ENCODE measurements at regions not wholly inside any gene's neighbourhood (a gene's known extent, or its start where the extent isn't known, plus 50 kb on each side); places are given as distances from the start of the nearest gene placed in this dataset.

DNA sequence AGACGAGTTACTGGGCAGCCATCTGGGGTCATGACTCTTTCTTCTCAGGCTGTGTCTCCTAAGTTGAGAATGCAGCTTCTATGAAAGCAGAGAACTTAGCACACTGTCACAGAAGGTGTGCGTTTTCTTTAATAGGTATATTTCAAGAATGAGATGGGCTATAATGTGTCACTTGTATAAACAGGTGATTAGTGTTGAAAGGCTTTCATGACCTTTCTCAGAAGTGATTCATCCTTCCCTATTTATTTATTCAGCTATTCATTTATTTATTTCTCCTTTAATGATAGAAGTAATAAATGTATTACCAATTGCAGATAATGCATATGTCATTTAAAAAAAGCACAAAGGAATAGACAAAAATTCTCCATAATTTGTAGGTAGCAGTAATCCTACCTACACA is 157.2 kb upstream of the COL21A1 start:
- TF ChIP-seq, protein P1, sequence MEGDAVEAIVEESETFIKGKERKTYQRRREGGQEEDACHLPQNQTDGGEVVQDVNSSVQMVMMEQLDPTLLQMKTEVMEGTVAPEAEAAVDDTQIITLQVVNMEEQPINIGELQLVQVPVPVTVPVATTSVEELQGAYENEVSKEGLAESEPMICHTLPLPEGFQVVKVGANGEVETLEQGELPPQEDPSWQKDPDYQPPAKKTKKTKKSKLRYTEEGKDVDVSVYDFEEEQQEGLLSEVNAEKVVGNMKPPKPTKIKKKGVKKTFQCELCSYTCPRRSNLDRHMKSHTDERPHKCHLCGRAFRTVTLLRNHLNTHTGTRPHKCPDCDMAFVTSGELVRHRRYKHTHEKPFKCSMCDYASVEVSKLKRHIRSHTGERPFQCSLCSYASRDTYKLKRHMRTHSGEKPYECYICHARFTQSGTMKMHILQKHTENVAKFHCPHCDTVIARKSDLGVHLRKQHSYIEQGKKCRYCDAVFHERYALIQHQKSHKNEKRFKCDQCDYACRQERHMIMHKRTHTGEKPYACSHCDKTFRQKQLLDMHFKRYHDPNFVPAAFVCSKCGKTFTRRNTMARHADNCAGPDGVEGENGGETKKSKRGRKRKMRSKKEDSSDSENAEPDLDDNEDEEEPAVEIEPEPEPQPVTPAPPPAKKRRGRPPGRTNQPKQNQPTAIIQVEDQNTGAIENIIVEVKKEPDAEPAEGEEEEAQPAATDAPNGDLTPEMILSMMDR (IDR thresholded peaks at IDR 0.05), result no peak
- no peak for TF ChIP-seq POLR2A (IDR thresholded peaks at IDR 0.05)

Data from stomach (tissue), 4 donors.